Adrenal gland (tissue), 5 donors: ENCODE measurements at regions not wholly inside any gene's neighbourhood (a gene's known extent, or its start where the extent isn't known, plus 50 kb on each side); places are given as distances from the start of the nearest gene placed in this dataset.
"Not testable (repeated sequence)": the region's sequence is repeated elsewhere in the genome, so short reads cannot be mapped to it uniquely, and the experiment has no call there.

Experiments
- POLR2A ChIP-seq, 2 donors: fragments of 450-650 bp; IDR thresholded peaks; one replicate each; pipeline ENCODE4 v1.6.1; 2017; ENCODE audit warnings: antibody characterized with exemption in 2 of 2, mild to moderate bottlenecking in 2 of 2, moderate library complexity in 1 of 2
- TF ChIP-seq, protein P1 (sequence below), 6 experiments: fragments of 450-650 bp in 4 of 6; fragments of 200-600 bp in 2 of 6; sonication (generic) in 1 of 6; IDR thresholded peaks; 1 replicate in 5 of 6; 2 replicates in 1 of 6; pipeline versions ENCODE4 v1.5.1 to v1.8.0; 2016 to 2021; ENCODE audit warnings: antibody characterized with exemption in 6 of 6, mild to moderate bottlenecking in 2 of 6, moderate library complexity in 1 of 6
- donor health status: DM: no; HTN: no; CAD: no.

DNA sequence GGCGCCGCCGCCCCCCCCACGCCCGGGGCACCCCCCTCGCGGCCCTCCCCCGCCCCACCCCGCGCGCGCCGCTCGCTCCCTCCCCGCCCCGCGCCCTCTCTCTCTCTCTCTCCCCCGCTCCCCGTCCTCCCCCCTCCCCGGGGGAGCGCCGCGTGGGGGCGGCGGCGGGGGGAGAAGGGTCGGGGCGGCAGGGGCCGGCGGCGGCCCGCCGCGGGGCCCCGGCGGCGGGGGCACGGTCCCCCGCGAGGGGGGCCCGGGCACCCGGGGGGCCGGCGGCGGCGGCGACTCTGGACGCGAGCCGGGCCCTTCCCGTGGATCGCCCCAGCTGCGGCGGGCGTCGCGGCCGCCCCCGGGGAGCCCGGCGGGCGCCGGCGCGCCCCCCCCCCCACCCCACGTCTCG, 2121.5 kb upstream of the TPTE start:
- TF ChIP-seq, protein P1, sequence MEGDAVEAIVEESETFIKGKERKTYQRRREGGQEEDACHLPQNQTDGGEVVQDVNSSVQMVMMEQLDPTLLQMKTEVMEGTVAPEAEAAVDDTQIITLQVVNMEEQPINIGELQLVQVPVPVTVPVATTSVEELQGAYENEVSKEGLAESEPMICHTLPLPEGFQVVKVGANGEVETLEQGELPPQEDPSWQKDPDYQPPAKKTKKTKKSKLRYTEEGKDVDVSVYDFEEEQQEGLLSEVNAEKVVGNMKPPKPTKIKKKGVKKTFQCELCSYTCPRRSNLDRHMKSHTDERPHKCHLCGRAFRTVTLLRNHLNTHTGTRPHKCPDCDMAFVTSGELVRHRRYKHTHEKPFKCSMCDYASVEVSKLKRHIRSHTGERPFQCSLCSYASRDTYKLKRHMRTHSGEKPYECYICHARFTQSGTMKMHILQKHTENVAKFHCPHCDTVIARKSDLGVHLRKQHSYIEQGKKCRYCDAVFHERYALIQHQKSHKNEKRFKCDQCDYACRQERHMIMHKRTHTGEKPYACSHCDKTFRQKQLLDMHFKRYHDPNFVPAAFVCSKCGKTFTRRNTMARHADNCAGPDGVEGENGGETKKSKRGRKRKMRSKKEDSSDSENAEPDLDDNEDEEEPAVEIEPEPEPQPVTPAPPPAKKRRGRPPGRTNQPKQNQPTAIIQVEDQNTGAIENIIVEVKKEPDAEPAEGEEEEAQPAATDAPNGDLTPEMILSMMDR (IDR thresholded peaks at IDR 0.05), result not testable (repeated sequence)
- TF ChIP-seq POLR2A (IDR thresholded peaks at IDR 0.05), result not testable (repeated sequence)
